ENCODE measurements at regions not wholly inside any gene's neighbourhood (a gene's known extent, or its start where the extent isn't known, plus 50 kb on each side); places are given as distances from the start of the nearest gene placed in this dataset.

DNA sequence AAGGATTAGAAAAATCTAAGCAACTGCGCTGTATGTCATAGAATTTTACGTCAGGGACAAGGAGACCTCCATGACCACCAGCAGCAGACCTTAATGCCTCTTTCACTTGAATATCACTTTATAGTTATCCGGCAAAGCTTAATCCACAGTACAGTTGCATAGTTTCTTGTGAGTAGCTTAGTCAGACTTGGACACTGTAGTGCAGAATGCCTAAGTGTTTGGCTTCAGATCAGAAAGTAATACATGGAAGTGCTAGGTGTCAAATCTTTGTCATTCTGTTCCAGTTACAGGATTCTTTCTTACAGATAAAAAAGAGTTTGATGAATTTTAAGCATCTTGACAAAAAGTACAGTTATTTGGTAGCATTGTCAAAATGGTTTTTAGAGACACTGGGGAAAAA lies 239.9 kb upstream of the PAPPA start:
- no peak for DNase-seq

DNA sequence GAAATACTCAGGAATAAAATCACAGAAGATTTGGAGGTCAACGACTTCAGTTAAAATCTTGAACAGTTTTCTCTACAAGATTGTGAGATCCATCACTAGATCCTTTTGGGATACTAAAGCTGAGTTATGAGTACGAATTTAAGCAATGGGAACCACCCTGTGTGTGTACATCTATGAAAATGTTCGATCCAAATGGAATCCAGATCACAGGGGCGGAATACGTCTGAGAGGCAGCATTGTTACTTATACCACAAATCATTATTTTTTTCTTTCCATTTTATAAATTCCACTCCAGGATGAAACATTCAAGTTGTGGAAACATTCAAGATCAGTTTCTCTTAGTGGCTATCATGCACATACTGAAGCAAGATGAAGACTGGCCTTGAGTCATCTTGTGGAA lies 239.3 kb upstream of the PAPPA start:
- no peak for DNase-seq

DNA sequence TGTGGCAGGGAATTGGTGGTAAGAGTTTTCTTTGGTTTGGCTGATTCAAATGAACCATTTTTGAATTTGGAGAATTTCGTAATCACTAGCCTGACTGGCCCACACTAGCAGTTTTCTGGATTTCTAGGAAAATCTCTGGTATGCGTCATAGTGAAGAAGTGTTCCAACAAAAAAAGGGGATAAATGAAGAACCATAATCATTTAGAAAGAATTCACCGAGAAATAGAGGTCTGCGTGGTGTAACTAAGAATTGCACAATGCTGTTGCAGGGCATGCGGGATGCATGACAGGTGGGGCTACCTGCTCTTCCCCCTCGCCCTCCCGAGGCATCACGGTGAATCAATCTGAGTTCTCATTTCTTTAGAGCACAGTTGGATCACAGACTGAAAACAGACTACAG lies 232.3 kb upstream of the PAPPA start:
- no peak for DNase-seq

DNA sequence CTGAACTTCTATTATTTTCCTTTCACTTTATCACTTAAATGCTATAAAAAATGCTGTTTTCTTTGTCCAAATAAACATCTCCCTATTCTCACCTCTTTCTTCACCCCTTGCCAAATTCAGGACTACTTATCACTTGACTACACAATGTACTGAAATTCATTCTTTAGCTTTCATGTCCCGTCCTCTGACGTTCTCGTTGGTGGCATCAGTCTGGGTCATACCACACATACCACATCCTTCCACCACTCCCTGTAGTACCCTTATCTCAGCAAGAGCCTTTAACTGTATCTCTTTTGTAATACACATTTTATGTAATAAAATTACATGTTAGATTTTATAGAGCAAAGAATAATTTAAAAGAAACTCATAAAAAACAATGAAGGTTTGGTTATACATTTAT lies 231.1 kb upstream of the PAPPA start:
- DNase-seq = no peak

DNA sequence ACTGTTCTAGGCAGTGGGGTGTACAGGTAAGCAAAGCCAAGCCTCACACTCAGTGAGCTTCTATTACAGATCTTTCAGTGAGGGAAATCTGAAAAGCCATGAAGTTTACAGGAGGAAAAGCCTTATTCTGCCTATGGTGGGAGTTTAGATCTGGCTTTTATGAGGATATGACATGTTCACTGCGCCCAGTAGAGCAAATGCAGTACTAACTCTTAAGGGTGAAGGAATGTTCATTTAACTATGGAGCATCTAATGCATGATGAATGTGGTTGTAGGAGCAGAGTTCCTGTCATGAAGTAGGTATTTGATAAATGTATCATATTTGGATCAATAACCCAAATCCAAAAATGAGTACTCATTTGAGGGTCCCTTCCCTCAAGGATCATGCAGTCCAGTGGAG lies 230.2 kb upstream of the PAPPA start:
- DNase-seq = no peak

DNA sequence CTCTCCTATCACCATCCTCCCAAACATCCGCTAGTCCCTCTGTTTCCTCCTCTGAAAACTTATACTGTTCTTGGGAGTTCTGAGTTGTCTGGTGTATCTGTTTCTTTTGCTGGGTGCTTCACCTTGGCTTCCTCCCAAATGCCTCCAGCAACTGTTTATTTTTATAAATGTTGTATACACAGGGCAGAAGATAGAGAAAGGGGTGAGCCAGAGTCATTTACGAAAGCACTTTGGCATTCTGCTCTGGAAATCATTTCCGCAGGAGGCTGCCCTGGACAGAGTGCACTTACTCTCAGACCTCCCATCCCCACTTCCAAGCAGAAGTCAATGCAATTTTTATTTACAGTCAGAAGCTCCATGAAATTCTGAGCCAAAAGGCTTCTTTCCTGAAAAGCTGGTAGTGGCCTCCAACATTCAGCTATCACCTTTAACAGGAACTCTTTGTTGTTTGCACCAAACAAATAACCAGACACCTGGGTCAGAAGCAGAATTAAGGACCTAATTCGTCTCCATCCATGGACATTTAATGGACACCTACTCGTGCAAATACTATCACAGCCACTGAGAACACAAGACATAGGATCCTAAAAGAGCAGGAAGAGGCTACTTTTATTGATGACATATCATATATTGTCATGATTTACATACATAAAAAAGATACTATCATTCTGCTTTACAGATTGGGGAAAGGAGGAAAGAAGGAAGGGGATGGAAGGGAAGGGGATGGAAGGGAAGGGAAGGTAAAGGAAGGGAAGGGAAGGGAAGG lies 229.5 kb upstream of the PAPPA start:
- no peak for DNase-seq

DNA sequence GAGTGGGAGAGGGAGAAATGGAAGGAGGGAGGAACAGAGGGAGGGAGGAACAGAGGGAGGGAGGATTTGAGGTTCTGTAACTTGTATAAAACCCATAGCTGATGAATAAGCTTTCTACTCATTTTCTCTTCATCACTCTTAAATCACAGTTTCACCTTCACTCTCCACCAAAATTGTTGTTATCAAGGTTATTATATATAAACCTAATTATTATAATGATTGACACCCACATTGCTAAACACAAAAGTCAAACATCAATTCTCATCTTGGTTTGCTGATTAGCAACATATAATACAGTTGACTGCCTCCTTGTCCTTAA lies 229.0 kb upstream of the PAPPA start:
- no peak for DNase-seq

DNA sequence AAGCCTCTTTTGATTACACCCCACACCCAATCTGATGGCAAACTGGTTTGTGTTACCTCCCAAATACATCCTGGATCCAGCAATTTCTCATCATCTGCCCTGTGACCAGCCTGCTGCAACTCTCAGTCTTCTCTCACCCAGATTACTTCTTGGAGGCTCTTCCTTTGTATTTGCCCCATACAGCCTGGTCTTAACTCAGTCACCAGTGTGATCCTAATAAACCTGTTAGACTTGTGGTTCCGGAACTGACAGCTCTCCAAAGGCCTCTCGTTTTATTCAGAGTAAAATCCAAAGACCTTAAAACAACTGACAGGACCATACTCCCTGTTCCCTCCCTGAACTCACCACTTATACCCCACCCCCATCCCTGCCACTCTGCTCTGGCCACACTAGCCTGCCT lies 228.2 kb upstream of the PAPPA start:
- DNase-seq = no peak

DNA sequence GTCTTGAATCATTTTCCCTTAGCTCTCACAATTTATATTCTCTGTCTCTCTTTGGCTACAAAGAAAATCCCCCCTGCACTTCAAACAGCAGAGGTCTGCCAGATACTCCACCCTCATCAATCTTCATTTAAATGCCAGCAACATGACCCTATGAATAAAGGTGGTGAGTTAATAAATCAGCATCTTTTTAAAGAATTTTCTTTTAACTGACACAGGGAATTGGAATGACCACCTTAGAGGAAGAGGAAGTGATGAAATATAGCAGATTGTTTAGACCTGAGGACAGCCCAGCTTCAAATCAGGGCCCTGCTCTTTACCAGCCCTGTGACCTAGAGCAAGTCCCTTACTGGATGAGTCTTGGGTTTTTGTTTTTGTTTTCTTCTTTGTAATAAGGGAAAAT lies 223.1 kb upstream of the PAPPA start:
- DNase-seq = no peak

DNA sequence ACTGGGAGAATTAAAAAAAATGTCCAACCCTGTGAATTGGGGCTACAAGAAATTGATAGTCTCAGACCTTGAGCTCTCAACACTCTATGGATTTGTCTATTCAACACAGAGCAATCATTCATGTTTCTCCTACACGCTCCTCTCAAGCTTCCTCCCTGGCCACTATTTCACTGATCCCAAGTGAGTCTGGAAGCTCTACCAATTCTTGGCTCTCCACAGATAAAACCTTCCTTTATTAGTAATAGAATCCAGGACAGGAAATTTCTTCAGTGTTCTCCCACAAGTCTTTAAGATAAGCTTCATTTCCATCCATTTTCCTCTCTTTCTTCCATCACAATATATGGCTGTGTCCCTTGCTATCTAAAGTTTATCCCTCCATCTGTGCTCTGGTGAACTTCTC lies 215.1 kb upstream of the PAPPA start:
- no peak for DNase-seq

DNA sequence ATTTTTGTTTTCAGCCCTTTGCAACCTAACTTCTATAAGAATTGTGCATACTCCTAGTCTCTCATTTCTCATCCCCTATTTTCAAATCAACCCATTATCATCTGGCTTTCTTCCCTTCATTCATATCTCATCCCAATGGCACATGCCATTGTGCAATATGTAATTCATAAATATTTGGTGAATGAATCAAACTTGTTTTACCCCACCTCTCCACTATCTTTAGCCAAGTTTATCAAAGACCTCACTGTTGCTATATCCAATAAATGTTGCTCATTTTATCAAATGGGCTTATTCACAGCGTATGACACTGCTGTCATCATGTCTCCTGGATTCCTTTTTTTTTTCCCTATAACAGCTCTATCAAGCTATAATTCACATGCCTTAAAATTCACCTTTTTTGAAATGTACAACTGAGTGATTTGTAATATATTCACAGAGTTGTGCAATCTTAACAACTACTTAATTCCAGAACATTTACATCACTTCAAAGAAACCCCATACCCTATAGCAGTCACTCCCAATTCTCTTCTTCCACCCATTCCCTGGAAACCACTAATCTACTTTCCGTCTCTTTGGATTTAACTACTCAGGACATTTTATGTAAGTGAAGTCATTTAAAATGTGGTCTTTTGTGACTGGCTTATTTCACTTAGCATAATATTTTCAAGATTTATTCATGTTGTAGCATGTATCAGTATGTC lies 214.4 kb upstream of the PAPPA start:
- no peak for DNase-seq

DNA sequence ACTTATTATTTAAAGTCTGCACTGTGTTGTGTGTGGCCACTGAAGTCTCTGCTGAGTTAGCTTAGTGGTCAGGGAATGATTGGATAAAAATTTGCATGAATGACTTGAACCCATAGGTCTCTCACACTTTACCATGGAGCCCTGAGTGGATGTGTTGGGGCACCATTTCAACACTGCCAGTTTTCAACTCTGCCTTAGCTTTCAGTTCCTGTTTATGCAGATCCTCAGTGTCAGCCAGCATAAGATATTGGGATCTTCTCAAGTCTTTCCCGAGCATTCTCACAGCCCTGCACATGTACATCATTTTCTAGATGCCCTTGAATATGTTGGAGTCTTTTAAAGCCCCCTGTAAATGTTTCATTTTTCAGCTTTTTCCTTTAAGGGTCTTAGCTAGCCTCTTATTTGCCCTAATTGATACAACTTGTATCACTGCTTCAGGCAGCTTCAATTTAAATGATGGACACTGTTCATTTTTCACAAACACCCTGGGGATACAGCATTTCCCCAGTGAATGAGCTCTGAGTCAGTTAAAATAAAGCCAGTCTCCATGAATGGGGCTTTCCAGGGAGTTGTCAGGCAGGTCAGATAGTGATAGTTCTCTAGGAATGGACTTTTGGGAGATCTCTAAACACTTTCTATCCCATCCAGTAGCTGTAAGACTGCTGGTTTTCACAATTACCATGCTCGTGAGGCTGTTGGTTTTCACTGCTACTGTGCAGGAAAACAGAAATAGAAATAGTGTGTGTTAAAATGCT lies 211.9 kb upstream of the PAPPA start:
- DNase-seq = no peak

DNA sequence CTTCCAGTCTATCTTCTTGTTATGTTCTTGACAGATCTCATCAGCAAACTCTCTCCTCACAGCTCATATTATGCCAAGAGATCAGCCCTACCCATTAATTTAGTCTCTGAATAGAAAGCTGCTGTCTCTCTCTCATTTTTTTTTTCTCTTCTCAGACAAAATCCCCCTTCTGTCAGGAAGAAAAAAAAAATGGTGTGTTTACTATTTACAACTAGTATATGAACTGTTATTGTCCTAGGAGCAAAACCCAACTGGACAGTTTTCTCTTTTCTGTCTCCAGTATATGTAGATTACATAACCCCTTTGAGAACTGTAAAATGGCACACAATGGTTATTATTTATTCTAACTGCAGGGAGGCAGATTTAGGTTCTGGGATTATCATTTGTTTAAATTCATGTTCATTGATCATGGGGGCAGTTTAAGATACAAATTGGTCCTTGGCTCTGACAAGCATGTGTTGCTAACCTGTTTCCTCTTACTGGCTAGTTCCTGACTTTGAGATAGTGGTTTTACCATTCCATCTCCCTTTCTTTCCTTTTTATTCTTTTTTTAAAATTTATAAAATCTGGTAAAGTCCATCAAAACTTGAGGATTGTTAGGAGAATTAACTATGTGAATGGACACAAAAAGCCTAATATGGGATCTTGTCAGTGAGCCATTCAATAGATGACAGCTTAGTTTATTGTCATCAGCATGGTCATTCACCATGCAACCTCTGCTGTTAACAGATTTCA lies 210.0 kb upstream of the PAPPA start:
- no peak for DNase-seq

DNA sequence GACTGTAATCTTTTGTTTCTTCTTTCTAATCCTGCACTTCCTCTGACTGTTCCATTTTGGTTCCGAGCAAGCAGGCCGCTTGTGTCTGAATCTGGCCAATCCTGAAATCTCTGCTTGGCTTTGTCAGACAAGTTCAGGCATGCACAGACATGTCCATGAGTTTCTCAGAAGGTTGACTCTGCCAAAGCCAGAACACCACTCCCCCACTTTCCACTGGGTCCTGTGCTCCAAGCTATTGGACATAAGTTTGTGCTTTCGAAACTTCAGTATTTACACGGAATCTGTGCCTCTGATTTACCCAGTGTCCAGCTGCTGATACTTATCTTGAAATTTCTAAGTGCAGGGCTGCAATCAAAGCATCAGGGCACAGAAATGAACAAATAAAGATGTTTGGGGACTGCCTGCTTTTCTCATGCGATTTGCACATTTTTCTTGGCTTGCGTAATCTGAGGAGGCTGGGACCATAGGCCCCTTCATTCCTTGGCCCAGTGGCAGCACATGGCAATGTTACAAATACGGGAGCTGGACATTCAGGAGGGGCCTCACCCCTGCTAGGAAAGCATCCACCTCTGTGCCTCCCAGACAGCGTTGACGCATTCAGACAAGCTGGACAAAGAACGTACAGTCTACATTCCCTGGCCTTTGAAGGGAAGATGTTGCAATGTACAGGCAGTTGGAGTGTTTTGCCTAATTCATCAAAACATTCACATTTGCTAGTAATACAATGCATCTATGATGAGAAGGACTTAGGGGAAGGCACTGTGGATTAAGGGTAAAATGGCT lies 209.2 kb upstream of the PAPPA start:
- no peak for DNase-seq

DNA sequence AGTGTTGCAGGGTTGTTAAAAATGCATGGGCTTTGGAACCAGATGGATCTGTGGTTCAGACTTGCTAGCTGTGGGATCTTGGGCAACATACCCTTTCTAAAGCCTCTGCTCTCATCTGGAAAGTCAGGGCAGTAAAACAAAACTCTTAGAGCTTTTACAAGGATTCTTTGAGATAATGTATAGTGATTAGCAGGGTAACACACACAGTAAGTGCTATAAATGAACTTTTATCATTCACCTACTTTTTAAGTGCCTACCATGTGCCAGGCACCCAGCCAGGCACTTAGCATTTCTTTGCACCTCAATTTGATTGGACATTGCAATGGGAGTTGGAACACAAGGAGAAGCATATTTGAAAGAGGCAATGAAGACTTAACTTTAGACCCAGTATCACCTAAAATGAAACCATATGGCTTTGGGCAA lies 208.6 kb upstream of the PAPPA start:
- DNase-seq = no peak

DNA sequence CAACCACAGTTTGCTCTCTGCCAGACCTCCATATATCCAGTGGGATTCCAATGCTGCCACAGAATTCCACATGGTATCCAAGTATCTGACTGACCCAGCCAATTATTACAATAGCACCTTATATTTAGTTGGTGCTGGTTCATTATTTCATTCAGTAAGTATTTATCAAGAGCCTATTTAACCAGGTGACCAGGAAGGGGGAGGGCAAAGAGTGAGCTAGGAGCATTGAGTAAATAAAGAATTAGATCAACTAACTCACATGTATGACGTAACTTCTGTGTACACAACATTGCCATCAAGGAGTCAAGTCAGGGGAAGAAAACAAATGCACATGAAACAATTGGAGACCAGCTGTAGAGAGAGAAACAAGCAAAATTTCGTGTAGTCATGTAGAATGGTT lies 207.1 kb upstream of the PAPPA start:
- DNase-seq = no peak

DNA sequence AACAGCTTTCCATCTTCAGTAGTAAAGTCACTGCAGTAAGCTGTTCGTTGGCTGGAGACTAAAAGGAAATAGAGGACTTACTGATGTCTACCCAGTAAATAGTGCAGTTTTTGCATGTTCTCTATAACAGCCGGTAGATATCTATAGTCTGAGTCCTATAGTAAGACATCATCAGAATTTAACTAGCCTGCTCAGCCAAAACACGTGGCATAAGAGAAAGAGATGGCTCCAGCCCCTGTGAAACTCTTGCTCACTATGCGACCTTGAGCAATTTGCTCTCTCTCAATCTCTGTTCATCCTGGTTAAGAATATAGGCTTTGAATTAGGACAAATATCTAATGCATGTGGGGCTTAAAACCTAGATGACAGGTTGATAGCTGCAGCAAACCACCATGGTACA lies 201.6 kb upstream of the PAPPA start:
- DNase-seq = no peak

DNA sequence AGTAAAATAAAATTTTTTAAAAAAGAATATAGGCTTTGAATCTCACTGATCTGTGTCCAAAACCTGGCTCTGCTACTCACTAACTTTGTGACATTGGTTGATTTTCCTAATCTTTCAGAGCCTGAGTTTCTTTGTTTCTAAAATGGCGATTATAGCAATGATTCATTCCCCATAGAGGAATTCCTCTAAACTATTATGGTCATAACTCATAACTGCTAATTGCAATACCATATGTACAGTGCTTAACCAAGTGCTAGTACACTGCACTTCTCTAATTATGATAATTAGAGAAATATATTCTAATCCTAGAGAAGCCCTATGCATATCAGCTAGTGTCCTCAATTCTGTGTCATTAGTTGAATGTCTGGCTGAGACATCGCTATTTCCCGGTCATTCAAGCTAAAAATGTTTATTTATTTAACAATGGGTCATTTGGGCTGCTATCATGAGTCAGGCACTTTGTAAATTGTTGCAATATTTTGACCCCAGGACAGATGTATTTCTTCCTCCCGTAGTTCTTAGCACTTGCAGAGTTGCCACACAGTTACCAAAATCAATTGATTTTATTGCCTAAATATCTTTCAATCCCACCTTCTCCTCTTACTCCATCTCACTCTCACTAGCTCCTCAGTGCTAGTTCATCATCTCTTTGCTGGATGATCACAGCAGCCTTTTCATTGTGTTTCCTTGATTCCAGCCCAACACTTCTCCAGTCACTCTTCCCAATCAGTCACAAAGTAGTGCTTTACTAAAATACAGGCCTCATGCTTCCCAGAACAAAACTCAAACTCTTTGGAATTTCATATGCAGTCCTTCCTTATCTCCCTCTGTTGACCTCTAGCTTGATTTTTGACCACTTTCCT lies 200.9 kb upstream of the PAPPA start:
- DNase-seq = no peak

DNA sequence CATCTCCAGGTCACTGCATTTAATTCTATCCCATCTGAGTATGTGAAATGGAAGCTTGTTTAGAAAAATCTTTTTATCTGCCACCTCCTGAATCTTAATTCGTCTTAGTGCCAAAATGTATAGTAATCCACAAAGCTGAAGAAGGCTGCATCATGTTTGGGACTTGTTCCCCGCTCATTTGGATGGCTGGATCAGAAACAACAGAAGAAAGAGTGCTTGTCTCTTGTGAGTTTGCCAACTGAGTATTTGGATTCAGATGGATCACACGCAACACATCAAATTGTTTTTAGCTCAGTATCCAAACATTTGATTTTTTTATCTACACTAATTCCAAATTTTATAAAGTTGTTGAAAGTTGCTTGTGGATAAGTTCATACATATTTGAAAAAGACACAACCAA lies 197.2 kb upstream of the PAPPA start:
- DNase-seq = no peak

DNA sequence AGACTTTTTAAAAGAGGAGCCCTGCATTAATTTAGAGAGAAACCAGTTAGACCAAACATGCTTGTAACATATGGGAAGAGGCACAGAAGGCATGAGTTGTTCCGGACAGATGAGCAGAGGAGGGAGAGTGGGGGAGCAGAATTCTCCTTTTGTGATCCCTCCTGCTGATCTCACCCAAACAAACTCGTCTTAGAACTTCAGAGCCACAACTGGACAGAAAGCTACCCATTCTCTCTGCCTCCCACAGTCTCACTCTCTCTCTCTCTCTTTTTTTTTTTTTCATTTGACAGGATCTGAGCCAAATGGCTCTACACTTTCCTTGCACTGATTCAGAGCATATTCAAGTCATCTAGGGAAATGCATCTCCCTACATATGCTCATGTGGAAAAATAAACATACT lies 196.0 kb upstream of the PAPPA start:
- no peak for DNase-seq

DNA sequence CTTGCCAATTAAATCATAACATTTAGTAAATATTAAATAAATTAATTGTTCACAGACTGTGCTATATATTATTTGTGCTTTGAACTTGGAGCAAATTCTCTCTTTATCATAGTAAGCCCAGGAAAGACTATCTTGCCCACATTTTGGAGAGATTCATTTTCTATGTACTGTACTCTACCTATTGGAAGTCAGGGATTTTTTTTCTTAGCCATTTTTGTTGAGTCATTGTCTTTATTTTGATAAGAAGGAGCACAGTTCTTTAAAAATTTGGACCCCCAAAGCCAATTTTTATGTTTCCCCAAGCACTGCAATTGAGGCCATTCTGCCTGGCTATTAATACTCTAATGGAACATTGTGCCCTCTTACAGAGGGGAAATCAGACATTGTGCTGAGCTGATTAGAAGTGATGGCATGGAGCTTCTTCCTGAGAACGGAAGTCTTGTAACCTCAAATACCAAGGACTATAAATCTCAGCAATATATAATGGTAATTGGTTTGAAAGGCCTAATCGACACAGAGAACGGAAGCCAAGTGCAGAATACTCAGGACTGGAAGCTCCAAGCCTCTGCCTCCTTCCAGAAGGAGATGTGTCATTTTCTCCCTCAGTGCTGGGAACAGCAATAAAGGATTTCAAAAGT lies 188.8 kb upstream of the PAPPA start:
- DNase-seq = no peak

Data from CD4-positive, alpha-beta T cell treated with Interleukin-4 for 4 hours (primary cell).